Stimulated activated CD4-positive, alpha-beta T cell treated with anti-CD3 and anti-CD28 coated beads, Interleukin-4, amount 100 ng/mL, for 4 hours (primary cell): ENCODE measurements at regions not wholly inside any gene's neighbourhood (a gene's known extent, or its start where the extent isn't known, plus 50 kb on each side); places are given as distances from the start of the nearest gene placed in this dataset.
"Not testable (repeated sequence)": the region's sequence is repeated elsewhere in the genome, so short reads cannot be mapped to it uniquely, and the experiment has no call there.

Experiments used
- DNase-seq, 2 experiments: peaks; one replicate each; pipeline ENCODE4 v3.0.0-alpha.2; 2020

DNA sequence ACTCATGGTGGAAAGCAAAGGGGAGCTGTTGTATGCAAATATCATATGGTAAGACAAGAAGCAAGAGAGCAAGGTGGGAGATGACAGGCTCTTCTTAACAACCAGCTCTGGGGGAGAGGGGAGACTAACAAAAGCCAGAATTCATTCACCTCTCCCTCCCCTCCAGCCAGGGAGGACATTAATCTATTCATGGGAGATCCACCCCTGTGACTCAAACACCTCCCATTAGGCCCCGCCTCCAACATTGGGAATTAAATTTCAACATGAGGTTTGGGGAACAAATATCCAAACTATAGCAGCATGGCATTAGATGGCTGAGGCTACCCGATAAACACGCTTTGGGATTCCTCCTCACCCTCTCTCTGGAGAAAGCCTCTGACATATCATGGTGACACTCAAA is 210.6 kb downstream of the RHOU start:
- DNase-seq: no peak

DNA sequence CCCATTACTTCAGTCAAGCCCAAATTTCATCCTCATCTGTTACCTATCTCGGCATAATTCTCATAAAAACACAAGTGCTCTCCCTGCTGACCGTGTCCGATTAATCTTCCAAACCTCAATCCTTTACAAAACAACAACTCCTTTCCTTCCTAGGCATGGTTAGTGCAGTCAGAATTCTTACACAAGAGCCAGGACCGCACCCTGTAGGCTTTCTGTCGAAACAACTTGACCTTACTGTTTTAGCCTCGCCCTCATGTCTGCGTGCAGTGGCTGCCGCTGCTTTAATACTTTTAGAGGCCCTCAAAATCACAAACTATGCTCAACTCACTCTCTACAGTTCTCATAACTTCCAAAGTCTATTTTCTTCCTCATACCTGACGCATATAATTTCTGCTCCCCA is 214.3 kb downstream of the RHOU start:
- DNase-seq: not testable (repeated sequence)

DNA sequence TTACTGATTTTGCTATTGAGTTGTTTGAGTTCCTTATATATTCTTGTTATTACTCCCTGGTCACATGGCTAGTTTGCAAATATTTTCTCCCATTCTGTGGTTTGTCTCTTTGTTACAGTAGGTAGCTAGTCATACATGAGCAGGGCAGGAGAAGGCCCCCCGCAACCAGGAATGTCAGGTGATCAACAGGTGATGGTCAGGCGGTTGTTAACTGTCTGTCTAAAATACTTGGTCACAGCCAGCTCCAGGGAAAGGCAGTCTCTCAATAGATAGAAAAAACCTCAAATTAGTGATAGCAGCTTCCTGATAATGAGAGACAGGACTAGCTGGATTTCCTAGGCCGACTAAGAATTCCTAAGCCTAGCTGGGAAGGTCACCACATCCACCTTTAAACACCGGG is 217.9 kb downstream of the RHOU start:
- DNase-seq: no peak

DNA sequence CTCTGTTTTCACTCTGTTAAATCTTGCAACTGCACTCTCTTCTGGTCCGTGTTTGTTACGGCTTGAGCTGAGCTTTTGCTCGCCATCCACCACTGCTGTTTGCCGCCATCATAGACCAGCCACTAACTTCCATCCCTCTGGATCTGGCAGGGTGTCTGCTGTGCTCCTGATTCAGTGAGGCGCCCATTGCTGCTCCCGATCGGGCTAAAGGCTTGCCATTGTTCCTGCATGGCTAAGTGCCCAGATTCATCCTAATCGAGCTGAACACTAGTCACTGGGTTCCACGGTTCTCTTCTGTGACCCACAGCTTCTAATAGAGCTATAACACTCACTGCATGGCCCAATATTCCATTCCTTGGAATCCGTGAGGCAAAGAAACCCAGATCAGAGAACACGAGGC is 218.5 kb downstream of the RHOU start:
- not testable (repeated sequence) for DNase-seq

GRCh38 chr1:228955691-228956090 is 220.4 kb downstream of the RHOU start:
- DNase-seq: no peak

GRCh38 chr1:228956864-228957263 is 221.6 kb downstream of the RHOU start:
- DNase-seq: no peak

DNA sequence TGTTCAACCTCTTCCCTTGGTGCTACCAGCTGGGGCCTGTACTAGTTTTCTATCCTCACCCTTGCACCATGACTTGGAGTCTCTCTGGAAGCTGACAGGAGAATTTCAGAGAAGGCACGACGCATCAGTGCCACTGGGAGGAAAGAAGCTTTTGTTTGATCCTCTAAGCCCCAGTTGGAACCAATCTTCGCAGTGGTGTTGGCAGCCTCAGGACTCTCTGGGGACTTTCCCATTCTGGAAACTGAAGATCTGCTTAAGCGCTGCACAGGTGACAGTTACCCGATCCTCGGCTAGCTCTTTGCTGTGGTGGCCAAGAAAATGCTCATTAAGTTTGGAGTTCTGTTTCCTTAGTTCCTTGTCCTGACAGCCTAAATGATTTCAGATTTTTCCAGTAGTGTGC is 222.3 kb downstream of the RHOU start:
- no peak for DNase-seq

DNA sequence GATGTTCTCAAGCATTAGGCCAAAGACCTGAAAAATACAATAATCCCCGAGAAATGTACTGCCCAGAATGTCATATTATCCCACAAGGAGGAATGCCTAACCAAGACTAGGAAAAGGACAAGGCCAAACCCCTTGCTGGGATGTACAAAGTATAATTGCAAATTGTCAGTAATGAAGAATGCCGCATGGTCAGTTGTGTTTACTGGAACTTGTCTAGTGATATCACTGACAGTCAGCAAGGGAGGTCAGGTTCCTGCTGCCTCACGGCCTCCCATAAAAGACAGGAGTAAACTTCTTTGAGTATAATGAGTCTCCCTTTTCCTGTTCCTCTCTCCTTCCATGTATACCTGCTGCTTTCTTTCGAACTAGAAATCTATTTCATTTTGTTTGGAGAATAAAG is 222.8 kb downstream of the RHOU start:
- DNase-seq: no peak

DNA sequence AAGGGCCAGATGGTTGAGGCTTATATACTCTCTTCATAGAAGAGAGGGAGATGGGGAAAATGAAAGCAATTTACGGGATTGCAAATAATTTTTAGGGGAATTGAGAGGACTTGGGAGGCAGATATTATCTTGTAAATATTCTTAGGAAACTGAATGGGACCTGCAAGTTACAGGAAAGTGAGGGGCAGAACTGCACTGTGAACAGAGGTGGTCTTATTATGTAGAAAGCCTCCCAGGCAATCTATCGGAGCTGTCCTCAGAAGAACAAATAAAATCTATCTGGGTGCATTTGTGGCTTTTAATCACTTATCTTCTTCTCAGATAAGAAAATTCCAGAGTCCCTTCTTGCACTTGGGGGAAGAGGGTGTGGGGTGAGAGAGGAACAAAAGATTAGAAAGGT is 223.5 kb downstream of the RHOU start:
- no peak for DNase-seq

GRCh38 chr1:228960705-228961104 is 225.4 kb downstream of the RHOU start:
- no peak for DNase-seq

- no peak for DNase-seq
These were observed 226.2 kb downstream of the RHOU start for GRCh38 chr1:228961511-228961910.

DNA sequence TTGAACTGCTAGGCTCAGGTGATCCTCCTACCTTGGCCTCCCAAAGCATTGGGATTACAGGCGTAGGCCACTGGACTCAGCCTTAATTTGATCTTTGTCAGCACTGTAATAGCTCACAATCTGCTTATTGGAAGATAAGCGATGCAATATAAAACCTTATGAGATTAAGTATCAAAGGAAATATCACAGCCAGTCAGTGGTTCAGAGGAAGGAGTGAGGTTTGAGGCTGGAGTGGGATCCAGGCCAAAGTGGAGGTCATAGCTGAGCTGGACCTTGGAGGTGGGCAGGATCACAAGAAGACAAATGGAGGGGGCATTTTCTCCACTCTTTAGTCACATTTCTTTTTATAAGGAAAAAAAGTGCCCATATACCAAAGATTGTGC is 228.5 kb downstream of the RHOU start:
- DNase-seq: no peak

DNA sequence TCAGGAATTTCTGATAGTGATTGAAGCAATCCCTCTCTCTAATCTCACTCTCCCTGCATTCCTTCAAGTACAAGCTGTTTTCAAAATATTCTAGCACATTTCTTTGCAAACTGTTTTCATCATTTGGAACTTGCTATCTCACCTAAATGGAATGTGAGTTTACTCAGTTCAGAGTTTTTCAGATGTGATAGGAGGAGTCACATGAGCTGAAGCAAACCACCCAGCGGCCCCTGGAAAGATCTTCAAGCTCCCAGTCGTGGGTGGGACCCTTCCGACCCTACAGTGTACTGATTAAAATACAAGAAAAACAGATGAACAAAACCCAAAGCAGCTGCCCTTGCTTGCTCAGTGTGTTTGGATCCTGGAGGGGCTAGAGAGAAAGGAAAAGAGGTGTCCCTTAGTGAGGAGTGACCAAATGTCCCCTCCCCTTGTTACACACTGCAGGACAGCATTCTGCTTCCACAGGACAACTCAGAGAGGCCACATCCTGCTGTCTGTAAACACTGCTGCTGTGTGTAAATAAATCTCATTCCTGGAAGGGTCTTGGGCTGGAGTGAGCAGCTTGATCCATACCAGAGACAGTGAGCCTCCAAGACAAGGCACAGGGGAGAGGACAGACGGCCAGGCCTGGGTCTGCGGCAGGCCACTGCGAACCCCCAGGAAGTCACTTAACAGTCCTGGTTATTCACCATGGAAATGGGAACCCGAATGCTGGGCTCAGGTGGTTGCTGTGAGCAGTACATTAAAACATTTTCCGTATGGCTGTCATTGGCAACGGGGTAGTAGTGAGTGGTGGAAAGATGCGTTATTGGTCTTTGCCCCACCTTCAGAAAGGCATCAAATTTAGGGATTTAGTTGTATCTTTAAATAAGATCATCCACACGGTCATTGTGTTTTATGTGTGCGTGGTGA is 229.2 kb downstream of the RHOU start:
- no peak for DNase-seq

DNA sequence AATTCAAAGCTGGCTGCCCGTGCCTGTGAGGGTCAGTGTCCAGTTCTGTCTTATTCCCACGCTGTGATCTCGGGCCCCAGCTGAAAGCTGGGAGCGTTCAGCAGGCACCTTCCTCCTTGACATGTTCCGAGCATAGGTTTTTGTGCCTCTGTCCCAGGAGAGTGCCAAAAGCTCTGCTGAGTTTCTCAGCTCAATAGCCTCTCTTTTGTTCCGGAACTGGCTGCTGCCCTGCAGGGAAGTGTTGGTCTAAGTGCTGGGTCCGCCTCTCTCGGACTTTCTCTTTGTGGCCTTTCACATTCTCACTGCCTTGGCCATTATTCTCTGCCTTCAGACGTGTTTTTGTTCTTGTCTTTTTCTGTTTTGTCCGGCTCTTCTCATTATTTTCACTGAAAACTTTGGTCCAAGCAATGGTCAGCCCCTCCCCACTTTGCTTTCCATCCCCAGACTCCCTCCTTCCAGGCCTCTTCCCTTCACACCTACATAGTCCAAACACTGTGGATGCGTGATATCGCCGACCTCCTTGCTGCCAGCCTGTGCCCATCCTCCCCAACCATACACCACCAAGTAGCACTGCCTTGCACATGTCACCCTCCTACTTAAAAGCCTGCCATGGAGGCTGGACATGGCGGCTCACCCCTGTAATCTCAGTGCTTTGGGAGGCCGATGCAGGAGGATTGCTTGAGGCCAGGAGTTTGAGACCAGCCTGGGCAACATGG is 233.8 kb downstream of the RHOU start:
- DNase-seq: no peak

GRCh38 chr1:228969953-228970800 is 234.9 kb downstream of the RHOU start:
- no peak for DNase-seq

GRCh38 chr1:228972576-228972975 is 237.3 kb downstream of the RHOU start:
- no peak for DNase-seq

DNA sequence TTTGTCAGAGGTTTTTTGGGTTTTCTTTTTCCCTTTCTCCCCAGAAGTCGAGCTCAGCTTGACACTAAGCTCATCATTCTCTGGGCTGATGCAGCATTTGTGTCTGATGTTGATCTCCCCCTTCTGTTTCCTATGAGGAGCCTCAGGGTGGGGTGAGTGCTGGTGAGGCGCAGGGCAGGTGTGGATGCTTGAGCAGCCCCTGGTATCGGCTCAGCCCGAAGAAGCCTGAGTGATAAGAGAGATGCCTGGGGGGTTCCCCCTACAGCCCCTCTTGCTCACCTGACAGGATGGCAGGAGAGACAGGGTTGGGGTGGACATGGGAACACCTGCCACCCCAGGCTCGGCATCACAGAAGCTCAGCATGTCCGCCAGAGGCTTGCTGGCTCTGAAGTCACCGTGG is 239.0 kb downstream of the RHOU start:
- no peak for DNase-seq

DNA sequence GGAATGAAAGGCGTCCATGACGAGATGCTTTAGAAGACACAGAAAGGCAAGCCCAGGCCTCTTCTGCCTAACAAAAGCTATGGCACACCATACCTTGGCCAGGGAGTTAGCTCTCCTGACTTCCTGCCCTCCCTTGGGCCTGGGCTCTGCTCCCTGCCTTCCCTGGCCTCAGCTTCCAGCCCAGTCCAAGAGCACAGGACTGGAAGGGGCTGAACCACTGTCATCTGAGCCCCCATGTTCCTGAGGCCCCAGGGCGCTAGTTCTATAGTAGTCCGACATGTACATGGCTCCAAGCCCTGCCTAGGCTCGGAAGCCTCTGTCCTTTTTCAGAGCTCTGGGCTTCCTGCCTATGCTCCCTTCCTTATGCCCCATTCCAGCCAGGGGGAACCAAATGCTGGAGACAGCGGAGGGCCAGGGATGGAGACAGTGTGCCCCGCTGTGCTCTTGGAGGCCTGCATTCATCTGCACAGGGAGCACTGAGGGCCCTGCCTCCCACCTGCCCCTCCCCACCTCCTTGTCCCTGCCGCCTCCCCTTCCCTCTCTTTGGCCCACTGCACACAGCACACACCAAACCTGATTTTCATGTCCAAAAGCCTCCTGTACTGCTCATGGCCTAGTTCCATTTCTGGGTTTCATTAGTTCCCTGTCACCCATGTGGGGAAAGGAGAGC is 240.1 kb downstream of the RHOU start:
- no peak for DNase-seq

GRCh38 chr1:228976316-228976715 is 241.0 kb downstream of the RHOU start:
- DNase-seq: no peak

GRCh38 chr1:228977307-228977706 is 242.0 kb downstream of the RHOU start:
- DNase-seq: no peak

DNA sequence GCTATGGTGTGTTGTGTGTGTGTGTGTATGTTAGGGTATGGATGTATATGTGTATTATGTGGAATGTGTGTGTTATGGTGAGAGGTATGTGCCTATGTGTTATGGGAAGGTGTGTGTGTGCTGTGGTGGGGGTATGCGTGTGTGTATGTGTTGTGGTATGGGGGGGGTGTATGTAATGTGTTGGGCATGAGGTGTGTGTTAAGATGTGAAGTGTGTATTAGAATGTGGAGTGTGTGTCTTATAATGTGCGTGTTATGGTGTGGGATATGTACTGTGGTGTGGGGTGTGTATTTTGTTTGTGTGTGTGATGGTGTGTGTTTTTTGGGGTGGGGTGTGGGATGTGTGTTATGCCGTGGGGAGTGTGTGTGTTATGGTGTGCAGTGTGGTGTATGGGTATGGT is 242.5 kb downstream of the RHOU start:
- no peak for DNase-seq

GRCh38 chr1:228978484-228979324 is 243.4 kb downstream of the RHOU start:
- DNase-seq: no peak
